ENCODE measurements at regions not wholly inside any gene's neighbourhood (a gene's known extent, or its start where the extent isn't known, plus 50 kb on each side); places are given as distances from the start of the nearest gene placed in this dataset.

DNA sequence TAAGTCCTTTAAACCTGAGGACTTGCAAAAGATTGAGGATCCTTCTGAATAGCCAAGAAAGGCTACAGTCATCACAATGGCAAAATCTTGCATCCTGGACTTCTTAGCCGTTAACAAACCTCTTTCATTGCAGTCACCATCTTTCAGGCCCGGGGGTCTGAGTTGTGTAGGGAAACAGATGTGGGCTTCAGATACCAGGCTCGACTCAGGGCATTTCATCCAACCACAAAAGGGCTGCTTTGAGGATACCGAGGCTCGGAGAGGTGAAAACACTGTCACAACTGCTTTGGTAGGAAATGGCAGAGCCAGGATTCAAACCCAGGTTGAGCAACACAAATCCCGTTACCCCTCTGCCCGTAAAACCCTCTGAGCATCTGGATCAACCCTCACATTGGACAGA lies 147.4 kb downstream of the TFCP2L1 start:
- Histone ChIP-seq H2AK5ac (ENCODE audit: low read length, severe bottlenecking) (no peak overlapping the region), H3K23ac (ENCODE audit: low read length in 2 of 2) (no peak overlapping the region), H2BK120ac (ENCODE audit: low read depth, low read length) (no peak overlapping the region), H3K36me3 (ENCODE audit: control insufficient read depth in 1 of 2, insufficient read depth in 2 of 2, low read depth in 1 of 2, low read length in 2 of 2) (no peaks in the 10 kb centered on the region), H3K9me3 (ENCODE audit: control insufficient read depth, low read length) (peaks cover 9% of the 10 kb centered on the region), H3K4ac (ENCODE audit: low read depth in 1 of 2, low read length in 2 of 2) (no peak overlapping the region), H3K27me3 (ENCODE audit: control insufficient read depth in 1 of 2, insufficient read depth in 1 of 2, low read length in 2 of 2) (peaks cover 28 to 53% of the 10 kb centered on the region in 2 experiments), H2BK5ac (ENCODE audit: low read depth, low read length, poor library complexity, severe bottlenecking) (no peak overlapping the region), H3K4me2 (ENCODE audit: low read length, poor library complexity, severe bottlenecking) (no peak overlapping the region), H2BK15ac (ENCODE audit: low read depth, poor library complexity, severe bottlenecking) (no peak overlapping the region), H3K4me1 (ENCODE audit: control insufficient read depth, insufficient read depth, low read depth, low read length) (no peaks in the 10 kb centered on the region), H3K27ac (ENCODE audit: low read length, poor library complexity, severe bottlenecking) (no peak overlapping the region), H3K79me1 (replicated peaks; ENCODE audit: low read length, poor library complexity, severe bottlenecking) (no peaks in the 10 kb centered on the region), H3K9ac (ENCODE audit: low read length) (no peak overlapping the region), H3K14ac (ENCODE audit: low read length in 2 of 2) (no peak overlapping the region), H2BK12ac (ENCODE audit: low read length in 2 of 2) (no peak overlapping the region), H2AFZ (ENCODE audit: low read depth, low read length) (no peak overlapping the region), H3K4me3 (ENCODE audit: insufficient read depth in 1 of 2, low read depth in 1 of 2, low read length in 2 of 2) (no peak overlapping the region), H3K18ac (ENCODE audit: low read depth in 1 of 2, low read length in 2 of 2) (no peak overlapping the region), H4K91ac (ENCODE audit: low read length) (no peak overlapping the region), H4K8ac (ENCODE audit: low read length) (no peak overlapping the region)
- WGBS: 86% methylated on average over 6 of the region's 7 CpGs
- no peak for DNase-seq

DNA sequence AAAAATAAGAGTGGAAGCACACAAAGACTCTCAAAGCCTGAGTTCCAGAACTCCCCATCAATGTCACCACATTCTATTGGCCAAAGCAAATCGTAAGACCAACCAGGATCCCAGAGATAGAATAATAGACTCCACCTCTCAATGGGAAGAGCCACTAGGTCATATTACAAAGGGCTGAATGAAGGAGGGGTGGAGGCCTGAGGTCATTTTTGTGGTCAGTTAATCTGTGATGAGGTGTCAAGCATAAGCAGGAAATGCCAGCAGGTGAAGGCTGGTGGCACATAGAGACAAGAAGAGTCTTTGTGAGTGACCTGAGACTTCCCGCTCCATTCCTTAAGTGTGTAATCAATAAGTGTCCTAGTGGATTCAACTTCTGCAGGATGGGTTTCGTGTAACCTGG lies 144.3 kb downstream of the TFCP2L1 start:
- H3K14ac ChIP-seq (ENCODE audit: low read length in 2 of 2): no peak overlapping the region

DNA sequence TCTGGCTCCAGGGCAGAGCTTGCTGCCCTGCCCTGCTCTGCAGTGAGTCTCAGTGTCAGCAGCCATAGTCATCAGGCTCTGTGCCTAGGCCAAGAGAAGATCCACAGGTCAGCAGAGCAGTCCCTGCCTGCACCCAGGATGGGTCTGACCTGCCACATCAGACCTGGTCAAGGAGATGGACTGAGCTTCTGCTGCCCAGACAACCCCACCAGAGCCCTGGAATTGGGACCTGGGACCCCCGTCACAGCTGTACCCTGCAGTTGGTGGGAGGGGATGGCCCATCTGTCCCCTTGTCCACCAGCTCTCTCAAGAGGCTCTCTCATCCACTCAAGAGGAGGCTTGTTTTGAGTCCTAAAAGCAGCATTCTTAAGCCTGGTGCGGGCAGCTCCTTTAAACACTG lies 142.6 kb downstream of the TFCP2L1 start:
- 95% methylated on average over 2 of the region's 2 CpGs for WGBS
- no peak overlapping the region for H3K23ac ChIP-seq (ENCODE audit: low read length in 2 of 2)
- peak overlapping the region in 1 of 2 experiments; percentile 48 for H3K14ac ChIP-seq (ENCODE audit: low read length in 2 of 2)
- no peaks in the 10 kb centered on the region for H3K4me1 ChIP-seq (ENCODE audit: control insufficient read depth, insufficient read depth, low read depth, low read length)
- H4K91ac ChIP-seq (ENCODE audit: low read length): no peak overlapping the region
- no peak overlapping the region for H4K8ac ChIP-seq (ENCODE audit: low read length)
- H2BK5ac ChIP-seq (ENCODE audit: low read depth, low read length, poor library complexity, severe bottlenecking): no peak overlapping the region
- no peak overlapping the region for H2AFZ ChIP-seq (ENCODE audit: low read depth, low read length)
- H3K79me1 ChIP-seq (replicated peaks; ENCODE audit: low read length, poor library complexity, severe bottlenecking): no peaks in the 10 kb centered on the region
- H3K18ac ChIP-seq (ENCODE audit: low read depth in 1 of 2, low read length in 2 of 2): no peak overlapping the region
- H2BK12ac ChIP-seq (ENCODE audit: low read length in 2 of 2): no peak overlapping the region
- H2BK15ac ChIP-seq (ENCODE audit: low read depth, poor library complexity, severe bottlenecking): no peak overlapping the region
- H3K27ac ChIP-seq (ENCODE audit: low read length, poor library complexity, severe bottlenecking): no peak overlapping the region
- H3K27me3 ChIP-seq (ENCODE audit: control insufficient read depth in 1 of 2, insufficient read depth in 1 of 2, low read length in 2 of 2): peaks cover 17 to 33% of the 10 kb centered on the region in 2 experiments
- H3K36me3 ChIP-seq (ENCODE audit: control insufficient read depth in 1 of 2, insufficient read depth in 2 of 2, low read depth in 1 of 2, low read length in 2 of 2): no peaks in the 10 kb centered on the region
- H3K4me2 ChIP-seq (ENCODE audit: low read length, poor library complexity, severe bottlenecking): no peak overlapping the region
- H2AK5ac ChIP-seq (ENCODE audit: low read length, severe bottlenecking): no peak overlapping the region
- no peak overlapping the region for H3K4ac ChIP-seq (ENCODE audit: low read depth in 1 of 2, low read length in 2 of 2)
- H3K9ac ChIP-seq (ENCODE audit: low read length): no peak overlapping the region
- DNase-seq: no peak
- H3K9me3 ChIP-seq (ENCODE audit: control insufficient read depth, low read length): peaks cover 9% of the 10 kb centered on the region
- no peak overlapping the region for H3K4me3 ChIP-seq (ENCODE audit: insufficient read depth in 1 of 2, low read depth in 1 of 2, low read length in 2 of 2)
- H2BK120ac ChIP-seq (ENCODE audit: low read depth, low read length): no peak overlapping the region

More for the DNA sequence above, 144.3 kb downstream of the TFCP2L1 start:
- WGBS: 80% methylated on average over 2 of the region's 3 CpGs
- Histone ChIP-seq H2BK120ac (ENCODE audit: low read depth, low read length) (no peak overlapping the region), H3K4me3 (ENCODE audit: insufficient read depth in 1 of 2, low read depth in 1 of 2, low read length in 2 of 2) (no peak overlapping the region), H3K4ac (ENCODE audit: low read depth in 1 of 2, low read length in 2 of 2) (no peak overlapping the region), H3K4me2 (ENCODE audit: low read length, poor library complexity, severe bottlenecking) (no peak overlapping the region), H3K36me3 (ENCODE audit: control insufficient read depth in 1 of 2, insufficient read depth in 2 of 2, low read depth in 1 of 2, low read length in 2 of 2) (no peaks in the 10 kb centered on the region), H3K18ac (ENCODE audit: low read depth in 1 of 2, low read length in 2 of 2) (no peak overlapping the region), H3K23ac (ENCODE audit: low read length in 2 of 2) (no peak overlapping the region), H4K91ac (ENCODE audit: low read length) (no peak overlapping the region), H2BK12ac (ENCODE audit: low read length in 2 of 2) (no peak overlapping the region), H2AFZ (ENCODE audit: low read depth, low read length) (no peak overlapping the region), H2AK5ac (ENCODE audit: low read length, severe bottlenecking) (no peak overlapping the region), H2BK5ac (ENCODE audit: low read depth, low read length, poor library complexity, severe bottlenecking) (no peak overlapping the region), H3K9ac (ENCODE audit: low read length) (no peak overlapping the region), H2BK15ac (ENCODE audit: low read depth, poor library complexity, severe bottlenecking) (no peak overlapping the region), H3K27me3 (ENCODE audit: control insufficient read depth in 1 of 2, insufficient read depth in 1 of 2, low read length in 2 of 2) (peaks cover 29 to 40% of the 10 kb centered on the region in 2 experiments), H3K27ac (ENCODE audit: low read length, poor library complexity, severe bottlenecking) (no peak overlapping the region), H3K79me1 (replicated peaks; ENCODE audit: low read length, poor library complexity, severe bottlenecking) (no peaks in the 10 kb centered on the region), H3K9me3 (ENCODE audit: control insufficient read depth, low read length) (peaks cover 9% of the 10 kb centered on the region), H4K8ac (ENCODE audit: low read length) (no peak overlapping the region), H3K4me1 (ENCODE audit: control insufficient read depth, insufficient read depth, low read depth, low read length) (no peaks in the 10 kb centered on the region)
- no peak for DNase-seq

DNA sequence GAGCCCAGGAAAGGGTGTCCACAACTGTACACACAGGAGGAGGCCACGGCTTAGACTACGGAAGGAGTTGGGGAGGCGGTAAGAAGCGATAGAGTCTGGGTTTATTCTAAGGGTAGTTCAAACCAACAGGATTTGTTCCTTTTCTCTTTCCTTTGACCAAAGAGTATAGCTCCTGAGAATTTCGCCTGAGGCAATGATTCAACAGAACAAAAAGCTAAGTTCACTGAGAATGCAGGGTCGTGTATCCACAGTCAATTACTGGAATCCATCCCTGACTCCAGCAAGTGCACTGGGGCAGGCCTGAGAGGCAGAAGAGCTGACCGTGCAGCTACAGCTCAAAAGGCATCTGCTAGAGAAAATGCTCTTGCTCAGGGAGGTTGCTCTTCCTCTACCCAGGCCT lies 140.9 kb downstream of the TFCP2L1 start:
- no peak overlapping the region for H3K4me3 ChIP-seq (ENCODE audit: insufficient read depth in 1 of 2, low read depth in 1 of 2, low read length in 2 of 2)
- no peak overlapping the region for H4K8ac ChIP-seq (ENCODE audit: low read length)
- no peak overlapping the region for H2BK5ac ChIP-seq (ENCODE audit: low read depth, low read length, poor library complexity, severe bottlenecking)
- peaks cover 9% of the 10 kb centered on the region for H3K9me3 ChIP-seq (ENCODE audit: control insufficient read depth, low read length)
- DNase-seq: no peak
- H2BK15ac ChIP-seq (ENCODE audit: low read depth, poor library complexity, severe bottlenecking): no peak overlapping the region
- no peak overlapping the region for H4K91ac ChIP-seq (ENCODE audit: low read length)
- H2AK5ac ChIP-seq (ENCODE audit: low read length, severe bottlenecking): no peak overlapping the region
- H3K27ac ChIP-seq (ENCODE audit: low read length, poor library complexity, severe bottlenecking): no peak overlapping the region
- no peaks in the 10 kb centered on the region for H3K79me1 ChIP-seq (replicated peaks; ENCODE audit: low read length, poor library complexity, severe bottlenecking)
- H2BK120ac ChIP-seq (ENCODE audit: low read depth, low read length): no peak overlapping the region
- H3K36me3 ChIP-seq (ENCODE audit: control insufficient read depth in 1 of 2, insufficient read depth in 2 of 2, low read depth in 1 of 2, low read length in 2 of 2): no peaks in the 10 kb centered on the region
- H3K9ac ChIP-seq (ENCODE audit: low read length): no peak overlapping the region
- peaks cover 18 to 34% of the 10 kb centered on the region in 2 experiments for H3K27me3 ChIP-seq (ENCODE audit: control insufficient read depth in 1 of 2, insufficient read depth in 1 of 2, low read length in 2 of 2)
- no peak overlapping the region for H2BK12ac ChIP-seq (ENCODE audit: low read length in 2 of 2)
- no peak overlapping the region for H3K14ac ChIP-seq (ENCODE audit: low read length in 2 of 2)
- no peaks in the 10 kb centered on the region for H3K4me1 ChIP-seq (ENCODE audit: control insufficient read depth, insufficient read depth, low read depth, low read length)
- H3K4me2 ChIP-seq (ENCODE audit: low read length, poor library complexity, severe bottlenecking): no peak overlapping the region
- no peak overlapping the region for H3K4ac ChIP-seq (ENCODE audit: low read depth in 1 of 2, low read length in 2 of 2)
- 75% methylated on average over 7 of the region's 7 CpGs for WGBS
- no peak overlapping the region for H3K18ac ChIP-seq (ENCODE audit: low read depth in 1 of 2, low read length in 2 of 2)
- no peak overlapping the region for H3K23ac ChIP-seq (ENCODE audit: low read length in 2 of 2)
- no peak overlapping the region for H2AFZ ChIP-seq (ENCODE audit: low read depth, low read length)

Measured in mesenchymal stem cell (in vitro differentiated cells and primary cell).